ENCODE measurements at regions not wholly inside any gene's neighbourhood (a gene's known extent, or its start where the extent isn't known, plus 50 kb on each side); places are given as distances from the start of the nearest gene placed in this dataset.

GRCh38 chr6:112401083-112401482 is 54.0 kb downstream of the RFPL4B start:
- no peak for TF ChIP-seq CTCF (IDR thresholded peaks at IDR 0.05)
- Mint-ChIP-seq H3K36me3 (ENCODE audit: low read depth) (no peaks in the 10 kb centered on the region), H3K27me3 (ENCODE audit: insufficient read depth) (peaks cover 5% of the 10 kb centered on the region), H3K27ac (no peak overlapping the region), H3K9me3 (peaks cover 8% of the 10 kb centered on the region; the same call in 1 of the 2 replicates), H3K4me3 (no peak overlapping the region), H3K4me1 (ENCODE audit: low read depth) (peaks cover 4% of the 10 kb centered on the region; the same call in 1 of the 2 replicates)
- no peak for DNase-seq

- no peak overlapping the region for H3K27ac Mint-ChIP-seq
- no peaks in the 10 kb centered on the region for H3K36me3 Mint-ChIP-seq (ENCODE audit: low read depth)
- no peaks in the 10 kb centered on the region for H3K9me3 Mint-ChIP-seq
- TF ChIP-seq CTCF (IDR thresholded peaks at IDR 0.05): no peak
- no peaks in the 10 kb centered on the region for H3K4me1 Mint-ChIP-seq (ENCODE audit: low read depth)
- no peak for DNase-seq
- peaks cover 8% of the 10 kb centered on the region; the same call in 1 of the 2 replicates for H3K27me3 Mint-ChIP-seq (ENCODE audit: insufficient read depth)
- no peak overlapping the region for H3K4me3 Mint-ChIP-seq
Observed at GRCh38 chr6:112407101-112407590, 60.0 kb downstream of the RFPL4B start.

GRCh38 chr6:112408522-112408921 is 61.4 kb downstream of the RFPL4B start:
- Mint-ChIP-seq H3K4me3 (no peak overlapping the region), H3K36me3 (ENCODE audit: low read depth) (no peaks in the 10 kb centered on the region), H3K27me3 (ENCODE audit: insufficient read depth) (peaks cover 8% of the 10 kb centered on the region; the same call in 1 of the 2 replicates), H3K9me3 (no peaks in the 10 kb centered on the region), H3K4me1 (ENCODE audit: low read depth) (peaks cover under 1% of the 10 kb centered on the region; the same call in 1 of the 2 replicates), H3K27ac (no peak overlapping the region)
- DNase-seq: no peak
- TF ChIP-seq CTCF (IDR thresholded peaks at IDR 0.05): no peak

- H3K27me3 Mint-ChIP-seq (ENCODE audit: insufficient read depth): peaks cover 8% of the 10 kb centered on the region
- no peak for DNase-seq
- no peak overlapping the region for H3K4me3 Mint-ChIP-seq
- no peaks in the 10 kb centered on the region for H3K36me3 Mint-ChIP-seq (ENCODE audit: low read depth)
- TF ChIP-seq CTCF (IDR thresholded peaks at IDR 0.05): no peak
- H3K9me3 Mint-ChIP-seq: no peaks in the 10 kb centered on the region
- peaks cover 7% of the 10 kb centered on the region; the same call in 1 of the 2 replicates for H3K4me1 Mint-ChIP-seq (ENCODE audit: low read depth)
- no peak overlapping the region for H3K27ac Mint-ChIP-seq
Observed at GRCh38 chr6:112409311-112409710, 62.2 kb downstream of the RFPL4B start.

- H3K36me3 Mint-ChIP-seq (ENCODE audit: low read depth): no peaks in the 10 kb centered on the region; the same call in 1 of the 2 replicates
- no peak for DNase-seq
- TF ChIP-seq CTCF (IDR thresholded peaks at IDR 0.05): no peak
Observed at GRCh38 chr6:112413780-112414179, 66.7 kb downstream of the RFPL4B start.

More at GRCh38 chr6:112413780-112414179, 66.7 kb downstream of the RFPL4B start:
- no peaks in the 10 kb centered on the region; the same call in 1 of the 2 replicates for H3K27me3 Mint-ChIP-seq (ENCODE audit: insufficient read depth)
- no peak overlapping the region for H3K27ac Mint-ChIP-seq
- no peak overlapping the region for H3K4me3 Mint-ChIP-seq
- H3K9me3 Mint-ChIP-seq: peaks cover 4% of the 10 kb centered on the region; the same call in 1 of the 2 replicates
- peaks cover 29% of the 10 kb centered on the region for H3K4me1 Mint-ChIP-seq (ENCODE audit: low read depth)

Data from HFFc6 (cell line).